AG20443 (cell line): ENCODE measurements at regions not wholly inside any gene's neighbourhood (a gene's known extent, or its start where the extent isn't known, plus 50 kb on each side); places are given as distances from the start of the nearest gene placed in this dataset.
A peak's percentile ranks its signal among the peaks of the same experiment; 100 is the strongest.

Experiments used
- DNase-seq: peaks from one replicate; pipeline ENCODE4 v3.0.0; 2012; ENCODE audit warnings: low spot score, mixed read lengths

DNA sequence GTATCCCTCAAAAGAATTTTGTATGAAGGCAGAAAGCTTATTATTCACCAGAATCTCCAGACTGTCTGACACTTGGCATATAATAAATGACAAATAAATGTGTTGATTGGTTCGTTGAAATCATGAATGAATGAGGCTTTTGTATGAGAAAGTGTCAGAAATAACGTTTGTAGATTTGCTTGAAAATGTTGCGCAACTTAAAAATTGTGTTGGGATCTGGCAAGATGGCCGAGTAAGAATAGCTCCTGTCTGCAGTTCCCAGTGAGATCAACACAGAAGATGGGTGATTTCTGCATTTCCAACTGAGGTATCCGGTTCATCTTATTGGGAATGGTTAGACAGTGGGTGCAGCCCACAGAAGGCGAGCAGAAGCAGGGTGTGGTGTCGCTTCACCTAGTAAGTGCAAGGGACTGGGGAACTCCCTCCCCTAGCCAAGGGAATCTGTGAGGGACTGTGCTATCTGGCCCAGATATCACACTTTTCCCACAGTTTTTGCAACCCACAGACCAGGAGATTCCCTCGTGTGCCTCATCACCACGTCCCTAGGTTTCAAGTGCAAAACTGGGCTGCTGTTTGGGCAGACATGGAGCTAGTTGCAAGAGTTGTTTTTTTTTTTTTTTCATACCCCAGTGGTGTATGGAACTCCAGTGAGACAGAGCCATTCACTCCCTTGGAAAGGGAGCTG is 759.0 kb downstream of the LTN1 start:
- DNase-seq, result no peak

DNA sequence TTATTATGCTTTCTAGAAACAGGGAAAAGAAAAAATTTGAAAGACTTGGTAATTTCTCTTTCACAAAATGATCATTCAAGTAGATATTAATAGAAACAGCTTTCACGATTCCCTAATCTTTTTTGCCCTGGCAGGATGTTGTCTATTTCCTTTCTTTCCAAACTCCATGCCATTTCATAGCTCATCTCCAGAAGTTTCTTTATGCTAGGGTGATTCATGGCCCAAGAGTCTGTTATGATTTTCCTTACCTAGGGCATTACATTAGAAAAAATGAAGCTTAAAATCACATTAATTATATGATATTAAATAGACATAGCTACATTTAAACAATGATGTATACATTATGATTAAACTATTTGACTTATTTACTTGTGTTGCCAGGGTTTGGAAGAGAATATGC is 762.1 kb downstream of the LTN1 start:
- no peak for DNase-seq

DNA sequence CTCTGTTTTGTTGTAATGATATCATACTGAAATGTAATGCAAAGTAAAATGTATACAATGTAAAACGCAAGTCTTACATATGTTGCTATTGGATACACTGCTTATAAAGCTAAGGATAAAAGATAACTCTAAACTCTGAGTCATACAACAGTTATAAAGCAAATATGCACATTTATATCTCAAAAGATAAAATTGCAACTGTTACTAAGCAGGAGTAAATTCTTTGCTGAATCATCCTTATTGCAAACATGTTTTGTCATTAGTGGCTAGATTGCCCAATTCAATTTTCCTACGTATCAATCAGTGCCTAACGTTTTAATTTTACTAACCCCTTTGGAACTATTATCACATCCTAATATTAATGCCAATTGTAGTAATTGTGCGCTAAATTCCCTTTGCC is 762.9 kb downstream of the LTN1 start:
- peak; percentile 38 for DNase-seq

DNA sequence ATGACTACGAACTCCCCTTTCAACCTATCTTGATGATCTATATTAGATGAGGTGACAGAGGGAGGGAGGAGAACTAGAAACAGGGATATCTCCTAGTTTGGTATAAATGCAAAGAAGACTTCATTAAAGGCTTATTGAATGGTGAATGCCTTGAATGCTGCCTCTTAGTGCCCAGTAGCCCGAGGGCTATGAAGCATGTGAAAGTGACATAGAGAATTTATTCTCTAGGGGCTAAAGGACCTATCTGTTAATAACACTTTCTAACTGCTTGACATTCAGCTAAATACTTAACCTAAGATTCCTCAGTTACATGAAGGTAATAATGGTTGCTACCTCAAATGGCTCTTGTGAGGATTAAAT is 764.1 kb downstream of the LTN1 start:
- DNase-seq, result no peak

DNA sequence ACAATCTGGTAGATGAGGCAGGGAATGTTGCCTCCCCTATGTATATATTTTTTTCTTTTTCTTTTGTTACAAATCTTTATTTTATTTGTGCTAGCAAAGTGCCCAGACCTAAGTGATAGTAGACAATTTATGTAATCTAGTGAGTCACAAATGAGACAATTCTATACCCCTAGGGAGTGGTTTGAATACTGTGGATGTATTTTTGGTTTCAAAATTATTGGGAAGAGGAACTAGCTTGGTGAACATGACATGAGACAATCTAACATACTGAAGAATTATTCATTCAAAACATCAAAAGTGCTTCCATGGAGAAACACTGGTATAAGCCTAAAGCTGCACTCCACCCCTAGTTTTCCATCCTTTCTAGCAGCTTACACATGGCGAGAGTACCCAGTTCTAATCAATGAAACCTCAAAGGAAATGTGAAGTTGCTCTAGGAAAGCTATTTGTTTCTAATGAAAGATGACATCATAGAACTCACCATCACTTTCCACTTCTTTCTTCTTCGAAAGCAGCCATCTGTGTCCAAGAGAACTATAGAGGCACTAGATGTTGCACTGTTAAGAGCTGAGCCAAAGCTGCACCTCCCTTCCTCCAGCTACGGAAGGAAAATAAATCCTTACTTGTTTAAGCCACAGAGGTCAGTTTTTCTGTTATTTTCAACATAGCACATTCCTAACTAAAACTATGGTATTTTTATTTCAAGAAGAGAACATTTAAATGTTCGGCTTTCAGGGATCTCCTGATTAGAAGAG is 764.6 kb downstream of the LTN1 start:
- no peak for DNase-seq

DNA sequence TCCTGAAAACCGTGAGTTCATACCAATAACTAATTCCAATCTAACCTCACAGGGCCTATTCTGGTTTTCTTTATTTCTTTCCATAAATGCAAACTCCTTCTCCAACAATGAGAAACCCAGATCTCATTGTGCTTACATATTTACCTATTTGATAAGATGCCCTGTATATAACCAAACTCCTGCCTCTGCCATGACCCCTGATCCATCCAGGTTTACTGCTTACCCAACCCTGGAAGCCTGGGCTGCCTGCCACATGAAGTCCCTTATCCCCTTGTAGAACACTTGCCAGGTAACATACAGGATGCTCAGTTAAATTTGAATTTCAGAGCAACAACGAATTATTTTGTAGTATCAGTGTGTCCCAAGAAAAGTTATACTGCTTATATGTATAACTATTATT is 766.1 kb downstream of the LTN1 start:
- no peak for DNase-seq

DNA sequence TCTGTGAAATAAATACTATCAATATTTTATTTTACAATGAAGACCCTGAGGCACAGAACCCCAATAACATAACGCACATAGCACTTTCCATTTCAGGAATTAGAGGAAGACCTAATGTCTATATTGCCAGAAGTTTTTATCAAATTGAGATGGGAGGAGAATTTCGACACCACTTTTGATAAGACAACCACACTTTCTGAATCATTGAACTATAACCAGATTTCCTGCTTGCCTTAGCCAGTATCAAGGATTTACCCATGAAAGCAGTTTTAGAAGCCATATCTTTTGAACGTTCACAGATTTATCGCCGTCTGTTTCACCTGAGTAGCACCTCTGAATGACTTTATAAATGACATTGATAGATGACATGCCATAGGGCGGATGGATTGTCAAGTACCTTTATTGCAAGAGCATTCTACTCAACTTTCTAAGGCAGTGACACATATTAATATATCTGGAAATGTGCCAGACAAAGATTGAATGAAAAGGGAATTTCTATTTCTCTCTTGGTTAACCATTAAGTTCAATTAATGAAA is 768.4 kb downstream of the LTN1 start:
- DNase-seq, result no peak

DNA sequence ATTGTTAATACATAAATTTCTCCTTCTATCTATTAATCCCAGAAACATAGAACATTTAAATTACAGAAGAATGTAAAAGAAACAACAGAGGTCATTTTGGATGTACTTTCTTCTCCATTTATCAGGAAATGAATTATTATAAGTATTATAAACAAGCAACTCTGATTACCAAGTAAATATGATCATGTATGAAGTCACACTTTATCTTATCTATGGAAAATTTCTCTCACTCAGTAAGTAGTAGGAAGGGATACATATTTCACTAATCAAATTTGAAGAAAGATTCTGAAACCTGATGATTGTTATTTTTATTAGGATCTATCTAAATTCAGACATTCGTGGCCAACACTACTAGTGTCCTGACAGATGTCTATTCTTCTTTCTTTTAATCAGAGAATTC is 770.7 kb downstream of the LTN1 start:
- no peak for DNase-seq

DNA sequence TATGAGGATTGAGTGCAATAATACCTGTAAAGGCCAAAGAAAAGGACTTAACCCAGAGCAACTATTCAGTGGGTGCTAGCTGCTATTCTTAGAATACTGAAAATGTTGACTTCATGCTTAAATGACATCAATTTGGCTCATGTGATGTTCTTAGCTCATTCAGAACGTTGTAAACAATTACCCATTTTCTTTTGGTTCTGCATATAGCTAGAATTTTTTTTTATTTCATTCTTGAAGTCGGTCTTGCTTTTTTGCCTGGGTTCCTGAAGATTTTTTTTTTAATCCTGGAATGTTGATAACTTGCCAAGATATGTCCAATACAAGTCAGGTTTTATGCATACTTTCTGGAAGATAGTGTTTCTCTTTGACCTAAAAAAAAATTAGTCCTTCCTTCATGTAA is 772.0 kb downstream of the LTN1 start:
- no peak for DNase-seq

DNA sequence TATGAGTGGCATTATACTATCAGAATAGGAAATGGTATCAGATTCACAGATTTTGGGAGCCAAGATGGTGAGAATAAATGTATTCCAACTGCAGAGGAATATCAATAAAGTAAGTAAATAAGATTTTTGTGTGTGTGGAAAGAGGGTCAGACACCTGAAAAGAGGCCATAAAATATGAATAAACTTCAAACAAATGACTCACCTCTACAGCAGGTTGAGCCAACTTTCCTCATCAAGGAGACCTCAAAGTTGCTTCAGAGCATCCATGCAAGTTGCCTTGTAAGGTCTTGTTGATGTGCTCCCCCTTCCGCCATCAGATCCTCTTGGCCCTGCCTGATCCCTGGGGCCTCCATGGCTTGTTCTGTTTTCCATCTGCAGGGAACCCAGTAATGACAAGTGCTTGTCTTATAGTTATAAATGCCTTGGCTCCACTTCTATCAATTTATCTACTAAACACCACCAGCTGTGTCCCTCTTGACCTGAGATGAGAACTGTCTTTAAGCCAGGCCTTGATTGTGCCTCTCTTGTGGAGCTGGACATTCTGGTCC is 775.6 kb downstream of the LTN1 start:
- no peak for DNase-seq

DNA sequence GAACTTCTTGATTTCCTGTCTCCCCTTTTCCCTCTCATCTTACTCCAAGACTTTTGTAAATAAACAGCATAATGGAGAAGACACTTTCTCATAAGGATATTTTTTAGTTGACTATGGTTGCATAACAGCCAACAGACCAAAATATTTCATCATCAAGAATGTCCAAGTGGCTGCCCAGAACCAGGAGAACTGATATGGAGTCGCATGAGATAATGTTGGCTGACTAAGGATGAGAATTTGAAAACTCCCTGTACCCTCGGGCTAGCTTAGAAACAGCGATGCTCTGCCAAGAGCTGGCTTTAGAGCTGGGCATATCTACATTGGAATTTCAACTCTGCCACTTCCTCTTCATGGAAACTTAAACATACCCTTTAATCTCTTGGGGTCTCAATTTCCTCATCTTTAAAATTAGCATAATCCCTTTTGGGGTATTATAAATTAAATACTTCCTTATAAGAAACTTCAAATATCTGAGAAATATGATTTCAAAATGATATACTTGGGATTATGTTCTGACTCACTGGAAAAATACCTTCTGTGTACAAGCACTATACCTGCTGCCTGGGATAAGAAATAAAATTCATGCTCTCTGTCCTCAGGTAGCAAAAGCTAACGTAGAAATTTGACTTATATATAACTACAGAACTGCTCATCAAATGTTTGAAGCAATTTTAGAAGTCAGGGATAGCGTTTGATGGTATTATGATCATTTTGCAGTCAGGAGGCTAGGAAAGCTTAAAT is 777.3 kb downstream of the LTN1 start:
- peak; percentile 74 for DNase-seq

DNA sequence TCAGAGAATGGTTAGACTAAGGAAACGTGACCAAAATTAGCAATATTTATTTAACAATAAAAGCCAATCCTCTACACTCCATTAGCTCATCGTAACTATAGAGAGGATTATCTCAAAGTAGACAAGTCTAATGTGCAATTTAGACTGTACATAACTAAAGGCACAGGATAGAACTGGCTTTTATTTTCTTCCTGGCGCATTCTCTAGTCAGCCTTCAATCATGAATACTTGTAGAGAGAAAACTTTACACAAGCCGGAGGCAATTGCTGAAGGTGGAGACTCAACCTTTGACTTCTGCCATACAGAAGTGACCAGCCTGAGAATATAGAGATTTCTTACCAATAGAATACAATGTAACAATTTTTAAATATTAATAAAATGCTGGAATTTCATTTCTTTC is 777.9 kb downstream of the LTN1 start:
- DNase-seq, result no peak

DNA sequence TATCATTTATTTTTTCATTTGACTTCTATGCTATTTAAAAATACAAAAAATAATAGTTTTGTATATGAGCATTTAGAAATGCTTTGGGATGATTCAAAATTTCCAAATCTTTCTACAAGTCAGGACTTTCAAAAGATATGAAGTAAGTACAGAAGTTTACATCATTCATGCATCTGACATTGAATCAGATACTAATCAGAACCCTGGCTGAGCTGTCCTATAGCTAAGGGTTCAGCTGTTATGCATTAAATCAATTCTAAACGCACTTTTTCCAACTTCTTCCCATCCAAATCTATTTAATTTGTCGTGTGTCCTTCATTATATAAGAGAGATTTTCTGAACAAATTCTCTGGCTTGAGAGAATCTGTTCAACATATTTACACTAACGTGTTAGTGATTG is 779.4 kb downstream of the LTN1 start:
- DNase-seq, result no peak

DNA sequence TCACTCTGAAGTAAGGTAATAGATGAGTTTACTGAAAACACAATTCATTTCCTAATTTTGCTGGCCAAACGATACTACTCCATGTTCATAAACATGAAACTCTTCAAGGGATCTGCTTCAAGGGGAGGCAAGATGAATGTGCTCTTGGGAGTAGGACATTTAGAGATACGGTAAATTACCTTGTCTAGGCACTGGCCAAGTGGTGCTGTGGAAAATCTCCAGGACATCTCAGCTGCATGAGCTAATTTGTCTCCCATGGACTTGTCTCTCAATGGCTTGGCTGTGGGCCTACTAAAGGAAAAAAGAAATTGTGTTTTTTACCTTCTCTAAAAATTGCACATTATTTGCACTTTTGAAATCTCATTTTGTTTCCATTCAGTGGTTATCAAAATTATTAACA is 780.6 kb downstream of the LTN1 start:
- DNase-seq, result no peak

DNA sequence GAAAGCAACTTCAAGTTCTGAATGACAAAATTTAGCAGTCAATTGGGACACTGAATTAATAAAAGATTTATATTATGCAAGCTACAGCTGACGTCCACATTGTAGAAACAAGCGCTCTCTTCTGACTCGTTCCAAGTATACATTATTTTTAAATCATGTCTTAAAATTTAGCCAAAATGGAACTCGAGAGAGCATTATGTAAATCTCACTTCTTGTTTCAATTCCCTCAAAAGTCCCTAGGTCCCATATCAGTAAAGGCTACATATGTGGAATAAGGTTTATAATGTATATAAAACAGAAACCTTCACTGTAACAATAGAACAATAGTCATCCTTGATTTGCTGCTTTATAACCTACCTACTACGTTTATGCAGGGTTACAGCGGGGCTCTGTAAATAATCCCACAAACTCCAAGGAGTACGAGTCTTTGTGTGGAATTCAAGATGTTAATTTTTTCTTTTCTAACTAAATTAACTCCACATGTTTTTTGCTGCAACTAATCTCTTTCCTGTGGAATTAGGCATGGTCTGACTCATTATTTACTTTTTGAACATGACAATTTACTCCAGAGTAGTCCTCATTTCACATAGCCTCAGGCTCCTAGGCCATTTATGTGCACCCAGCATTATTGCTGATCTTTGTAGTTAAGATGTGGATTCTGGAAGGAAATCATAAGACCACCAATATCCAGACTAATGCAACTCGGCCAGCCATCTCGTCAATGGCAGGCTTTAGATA is 785.1 kb downstream of the LTN1 start:
- peak; percentile 76 for DNase-seq

DNA sequence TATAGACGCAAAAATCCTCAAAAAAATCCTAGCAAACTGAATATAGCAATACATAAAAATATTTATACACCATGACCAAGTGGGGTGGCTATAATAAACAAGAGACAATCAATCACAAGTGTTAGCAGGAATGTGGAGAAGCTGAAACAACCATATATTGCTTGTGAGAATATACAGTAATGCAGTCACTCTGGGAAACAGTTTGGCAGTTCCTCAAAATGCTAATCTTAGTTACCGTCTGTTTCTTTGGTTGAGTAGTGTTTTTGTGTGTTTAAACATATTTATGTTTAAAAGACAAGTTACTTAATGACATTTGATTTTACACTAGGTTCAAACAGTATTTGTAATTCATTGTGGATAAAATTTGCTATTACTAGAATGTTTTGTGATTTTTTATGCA is 792.0 kb downstream of the LTN1 start:
- no peak for DNase-seq

DNA sequence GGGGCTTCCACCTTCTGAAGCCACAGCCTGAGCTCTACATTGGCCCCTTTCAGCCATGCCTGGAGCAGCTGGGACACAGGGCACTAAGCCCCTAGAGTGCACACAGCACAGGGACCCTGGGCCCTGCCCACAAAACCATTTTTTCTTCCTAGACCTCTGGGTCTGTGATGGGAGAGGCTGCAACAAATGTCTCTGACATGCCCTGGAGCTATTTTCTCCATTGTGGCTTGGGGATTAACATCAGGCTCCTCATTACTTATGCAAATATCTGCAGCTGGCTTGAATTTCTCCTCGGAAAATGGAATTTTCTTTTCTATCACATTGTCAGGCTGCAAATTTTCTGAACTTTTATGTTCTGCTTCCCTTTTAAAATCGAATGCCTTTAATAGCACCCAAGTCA is 795.7 kb downstream of the LTN1 start:
- DNase-seq, result no peak

DNA sequence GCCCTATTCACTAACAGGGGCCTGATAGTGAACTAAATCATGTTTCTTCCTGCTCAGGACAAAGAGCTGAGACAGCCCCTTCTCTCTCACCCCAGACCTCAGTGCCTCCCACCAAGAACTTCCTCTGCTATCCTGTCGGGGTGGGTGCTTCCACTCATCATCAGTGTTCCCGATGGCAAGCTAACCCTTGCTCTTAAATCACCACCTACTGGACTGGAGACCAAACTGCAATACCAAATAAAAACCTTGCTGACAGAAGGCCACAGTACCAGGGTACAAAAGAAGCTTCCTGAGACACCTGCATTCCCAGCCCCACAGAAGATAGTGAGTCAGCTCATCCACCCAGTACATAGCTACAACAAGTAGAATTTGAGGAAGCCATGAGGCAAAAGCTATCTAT is 799.5 kb downstream of the LTN1 start:
- DNase-seq, result no peak

DNA sequence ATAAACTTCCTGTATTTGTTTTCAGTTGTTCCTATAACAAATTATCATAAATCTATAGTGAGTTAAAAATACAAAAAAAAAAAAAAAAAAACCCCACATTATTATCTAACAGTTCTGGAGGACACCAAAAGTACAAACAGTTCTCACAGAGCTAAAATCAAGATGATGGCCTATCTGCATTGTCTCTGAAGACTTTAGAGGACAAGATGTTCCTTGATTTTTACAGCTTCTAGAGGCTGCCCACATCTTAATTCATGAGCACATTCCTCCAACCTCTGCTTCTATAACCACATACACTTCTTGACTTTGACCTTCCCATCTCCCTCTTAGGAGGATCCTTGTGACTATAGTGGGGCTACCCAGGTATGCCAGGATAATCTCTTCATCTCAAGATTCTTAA is 806.1 kb downstream of the LTN1 start:
- no peak for DNase-seq

DNA sequence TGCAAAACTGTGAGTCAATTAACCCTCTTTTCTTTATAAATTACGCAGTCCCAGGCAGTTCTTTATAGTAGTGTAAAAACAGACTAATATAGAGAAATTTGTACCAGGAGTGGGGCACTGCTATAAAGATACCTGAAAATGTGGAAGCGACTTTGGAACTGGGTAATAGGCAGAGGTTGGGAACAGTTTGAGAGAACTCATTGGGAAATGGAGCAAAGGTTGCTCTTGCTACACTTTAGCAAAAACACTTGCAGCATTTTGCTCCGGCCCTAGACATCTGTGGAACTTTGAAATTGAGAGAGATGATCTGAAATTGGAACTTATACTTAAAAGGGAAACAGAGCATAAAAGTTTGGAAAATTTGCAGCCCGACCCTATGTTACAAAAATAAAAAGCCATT is 810.9 kb downstream of the LTN1 start:
- DNase-seq, result no peak

DNA sequence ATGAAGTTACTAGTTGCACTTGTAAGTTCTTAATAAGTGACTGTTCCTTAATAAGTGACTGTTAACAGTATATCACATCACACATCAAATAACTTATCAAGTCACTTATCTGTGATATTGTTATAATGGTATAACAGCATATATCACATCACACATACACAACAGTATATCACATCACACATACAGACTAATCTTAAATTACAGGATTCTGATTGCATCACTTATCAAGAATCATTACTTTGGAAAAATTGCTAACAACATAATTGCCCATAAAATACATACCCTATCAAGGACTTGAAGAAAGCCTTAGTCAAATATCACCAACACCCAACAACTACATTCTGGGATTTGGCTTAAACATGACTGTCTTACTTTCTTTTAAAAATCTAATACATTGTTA is 813.5 kb downstream of the LTN1 start:
- DNase-seq, result no peak

DNA sequence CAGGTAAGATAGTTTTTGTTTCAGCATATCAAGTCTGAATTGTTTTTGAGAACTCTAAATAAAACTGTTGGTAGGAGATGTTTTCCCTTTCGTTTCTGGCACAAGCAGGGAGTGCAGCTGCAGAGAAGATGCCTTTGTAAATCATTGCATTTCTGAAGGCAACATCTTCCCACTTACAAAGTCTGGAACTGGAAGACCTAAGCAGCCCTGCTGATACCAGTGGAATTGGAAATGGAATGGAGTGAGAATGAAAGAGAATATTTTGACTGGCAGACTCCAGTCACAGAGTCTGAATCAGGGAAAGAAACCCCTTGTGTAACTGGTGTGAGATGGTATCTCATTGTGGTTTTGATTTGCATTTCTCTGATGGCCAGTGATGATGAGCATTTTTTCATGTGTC is 815.6 kb downstream of the LTN1 start:
- no peak for DNase-seq
